Right renal pelvis (tissue), 4 donors: ENCODE measurements at regions not wholly inside any gene's neighbourhood (a gene's known extent, or its start where the extent isn't known, plus 50 kb on each side); places are given as distances from the start of the nearest gene placed in this dataset.

ENCODE experiments used
- DNase-seq, 4 donors: peaks; one replicate each; pipeline ENCODE4 v3.0.0-alpha.2; 2013; ENCODE audit warnings: low read depth in 4 of 4, low spot score in 3 of 4, missing footprints in 1 of 4

- peak; percentile 13 to 51 (median 28) for DNase-seq
Observed at GRCh38 chr6:122289762-122290539, 109.5 kb upstream of the HSF2 start.

DNA sequence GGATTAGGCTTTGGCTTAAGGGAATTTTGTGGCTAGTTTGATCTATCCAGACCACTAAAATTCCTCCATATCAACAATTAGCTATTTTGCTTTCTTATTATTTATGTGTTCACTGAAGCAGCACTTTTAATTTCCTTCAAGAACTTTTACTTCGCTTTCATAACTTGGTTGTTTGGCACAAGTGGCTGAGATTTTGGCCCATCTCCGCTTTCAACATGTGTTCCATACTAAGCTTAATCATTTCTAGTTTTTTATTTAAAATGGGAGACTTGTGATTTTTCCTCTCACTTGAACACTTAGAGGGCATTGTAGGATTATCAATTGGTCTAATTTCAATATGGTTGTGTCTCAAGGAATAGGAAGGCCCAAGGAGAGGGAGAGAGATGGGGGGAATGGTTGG, 102.4 kb upstream of the HSF2 start:
- no peak for DNase-seq

- no peak for DNase-seq
Observed at GRCh38 chr6:122302067-122302466, 97.4 kb upstream of the HSF2 start.

DNA sequence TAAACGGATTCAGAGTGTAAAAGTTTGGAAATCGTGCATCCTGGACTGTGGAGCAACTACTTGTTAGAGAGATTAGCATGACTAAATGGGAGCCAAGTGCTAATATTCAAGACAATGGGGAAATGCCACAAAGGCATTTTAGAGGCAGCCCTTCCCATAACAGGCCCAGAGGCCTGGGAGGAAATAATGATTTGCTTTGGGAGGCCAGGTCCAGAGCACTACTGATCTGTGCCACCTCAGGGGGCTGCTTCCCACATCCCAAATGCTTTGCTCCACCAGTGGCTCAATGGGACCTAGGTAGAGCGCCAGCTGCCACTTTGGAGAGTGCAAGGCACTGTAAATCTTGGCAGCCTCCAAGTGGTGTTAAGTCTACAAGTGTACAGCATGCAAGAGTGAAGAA, 91.9 kb upstream of the HSF2 start:
- DNase-seq: no peak

GRCh38 chr6:122308074-122308473, 91.4 kb upstream of the HSF2 start:
- no peak for DNase-seq

GRCh38 chr6:122315842-122316241, 83.6 kb upstream of the HSF2 start:
- no peak for DNase-seq

DNA sequence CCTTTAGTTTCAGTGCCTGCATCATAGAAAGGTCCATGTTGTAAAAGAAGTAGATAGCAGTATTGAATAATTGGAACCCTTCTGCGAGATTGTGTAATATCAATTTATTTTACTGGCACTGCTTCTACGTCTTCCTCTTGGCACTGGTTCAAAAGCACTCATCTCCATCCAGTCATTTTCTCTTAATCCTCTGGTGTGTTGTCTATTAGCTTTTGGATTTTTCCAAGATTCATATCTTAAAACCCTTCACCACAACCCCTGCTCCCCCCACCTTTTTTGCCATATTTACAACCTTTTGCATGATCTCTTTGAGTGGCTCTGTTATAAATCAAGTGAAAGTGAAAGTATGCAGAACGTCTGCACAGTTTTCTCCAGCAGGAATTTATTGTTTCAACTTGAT, 76.6 kb upstream of the HSF2 start:
- DNase-seq: peak in 1 of 4 donors; percentile 0

DNA sequence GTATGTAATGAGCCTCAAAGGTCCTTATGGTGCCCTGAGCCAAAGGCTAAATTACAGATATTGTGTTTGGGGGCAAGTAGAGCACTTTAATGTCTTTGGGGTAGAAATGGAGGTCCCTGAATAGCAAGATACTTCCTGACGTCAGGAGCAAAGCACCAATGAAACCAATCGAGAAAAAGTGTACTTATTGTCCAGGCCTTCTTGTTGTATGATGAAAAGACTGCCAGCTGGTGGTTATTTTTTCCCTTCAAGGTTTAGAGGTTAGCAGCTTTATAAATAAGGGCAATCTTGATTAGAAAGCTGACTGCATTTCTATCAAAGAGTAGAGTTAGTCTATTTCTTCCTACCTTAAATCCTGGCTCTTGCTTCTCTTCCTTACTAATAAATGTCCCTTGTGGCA, 76.1 kb upstream of the HSF2 start:
- DNase-seq: no peak

GRCh38 chr6:122330315-122330714, 69.1 kb upstream of the HSF2 start:
- no peak for DNase-seq

GRCh38 chr6:122337645-122338044, 61.8 kb upstream of the HSF2 start:
- no peak for DNase-seq

- DNase-seq: no peak
Observed at GRCh38 chr6:122339661-122340060, 59.8 kb upstream of the HSF2 start.

DNA sequence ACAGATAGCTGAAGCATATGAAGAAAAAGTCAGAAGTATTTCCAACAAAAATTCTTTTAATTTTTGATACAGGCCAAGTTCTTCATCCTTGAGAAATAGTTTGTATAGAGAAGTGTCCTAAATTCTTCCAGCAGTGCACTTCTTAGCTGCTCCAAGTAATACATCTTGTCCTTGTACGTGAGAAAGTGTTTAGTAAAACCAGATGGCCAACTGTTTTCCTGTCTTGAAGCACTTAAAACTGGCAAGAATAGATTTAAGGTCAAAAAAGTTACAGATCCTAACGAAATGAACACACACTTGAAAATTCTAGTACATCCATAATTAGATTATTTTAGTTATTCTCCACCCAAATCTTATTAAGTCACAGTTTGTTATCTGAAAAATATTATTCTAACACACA, 52.2 kb upstream of the HSF2 start:
- no peak for DNase-seq

GRCh38 chr6:122347751-122348150, 51.7 kb upstream of the HSF2 start:
- DNase-seq: no peak
